GM23248 (cell line): ENCODE measurements at regions not wholly inside any gene's neighbourhood (a gene's known extent, or its start where the extent isn't known, plus 50 kb on each side); places are given as distances from the start of the nearest gene placed in this dataset.

ENCODE experiments used
- DNase-seq: peaks from one replicate; pipeline ENCODE4 v3.0.0-alpha.2; 2015
- H2AFZ ChIP-seq: fragments of 200-600 bp; sonication (generic); 2 replicates; pipeline ENCODE4 v1.6.1; 2016; ENCODE audit warnings: antibody characterized with exemption
- H3F3A ChIP-seq: fragments of 200-600 bp; sonication (generic); 2 replicates; pipeline ENCODE4 v1.6.1; 2016; ENCODE audit warnings: mild to moderate bottlenecking, antibody characterized with exemption, mixed run types; ENCODE audit not compliant: insufficient read depth
- H3K27ac ChIP-seq: fragments of 200-600 bp; sonication (generic); 2 replicates; pipeline ENCODE4 v1.5.1; 2016; ENCODE audit warnings: mild to moderate bottlenecking
- H3K27me3 ChIP-seq: fragments of 200-600 bp; sonication (generic); replicated peaks from 2 replicates; pipeline ENCODE4 v1.6.1; 2016; ENCODE audit warnings: mild to moderate bottlenecking; ENCODE audit not compliant: insufficient read depth
- H3K36me3 ChIP-seq: fragments of 200-600 bp; sonication (generic); 2 replicates; pipeline ENCODE4 v1.6.1; 2016; ENCODE audit warnings: low read depth, mild to moderate bottlenecking
- H3K4me1 ChIP-seq: fragments of 200-600 bp; sonication (generic); 2 replicates; pipeline ENCODE4 v1.6.1; 2016; ENCODE audit warnings: mild to moderate bottlenecking; ENCODE audit not compliant: insufficient read depth
- H3K4me2 ChIP-seq: fragments of 200-600 bp; sonication (generic); one replicate; pipeline ENCODE4 v1.6.1; 2016; ENCODE audit warnings: mild to moderate bottlenecking; ENCODE audit not compliant: unreplicated experiment
- H3K4me3 ChIP-seq: fragments of 200-600 bp; sonication (generic); 2 replicates; pipeline ENCODE4 v1.5.1; 2016; ENCODE audit warnings: mild to moderate bottlenecking
- H3K79me2 ChIP-seq: fragments of 200-600 bp; sonication (generic); 2 replicates; pipeline ENCODE4 v1.6.1; 2016; ENCODE audit warnings: mild to moderate bottlenecking; ENCODE audit not compliant: insufficient read depth
- H3K9ac ChIP-seq: fragments of 200-600 bp; sonication (generic); 2 replicates; pipeline ENCODE4 v1.6.1; 2016; ENCODE audit warnings: mild to moderate bottlenecking
- H3K9me2 ChIP-seq: fragments of 200-600 bp; sonication (generic); 2 replicates; pipeline ENCODE4 v1.6.1; 2016; ENCODE audit warnings: mixed run types, mild to moderate bottlenecking, moderate library complexity; ENCODE audit not compliant: insufficient read depth
- H3K9me3 ChIP-seq: fragments of 200-600 bp; sonication (generic); one replicate; pipeline ENCODE4 v1.6.1; 2017; ENCODE audit warnings: low read depth
- H4K20me1 ChIP-seq: fragments of 200-600 bp; sonication (generic); 2 replicates; pipeline ENCODE4 v1.6.0; 2016; ENCODE audit not compliant: insufficient read depth
- EZH2 ChIP-seq: fragments of 200-600 bp; sonication (generic); IDR thresholded peaks from 2 replicates; pipeline ENCODE4 v1.6.1; 2018; ENCODE audit warnings: antibody characterized with exemption, mild to moderate bottlenecking; ENCODE audit not compliant: insufficient read depth, poor library complexity, severe bottlenecking
- EZH2phosphoT487 ChIP-seq: fragments of 200-600 bp; sonication (generic); IDR thresholded peaks from 2 replicates; pipeline ENCODE4 v1.6.1; 2018; ENCODE audit warnings: antibody characterized with exemption, moderate library complexity, mild to moderate bottlenecking, low read depth; ENCODE audit not compliant: insufficient read depth
- WGBS, 2 experiments: methylation state at CpG; one replicate each; pipeline ENCODE4 v1.1.6; 2015 to 2017; ENCODE audit warnings: low lambda C conversion rate in 2 of 2, low coverage in 1 of 2; ENCODE audit errors: missing lambda C conversion rate in 2 of 2; 5-methylcytosine and 5-hydroxymethylcytosine counted together
- in situ Hi-C: fragments of 300-500 bp; cut with MboI; formaldehyde crosslinking; loops from 2 replicates; pipeline ENCODE4 v1.15.0; 2020

- no peaks in the 10 kb centered on the region for H3K9me2 ChIP-seq
- H3K79me2 ChIP-seq = no peaks in the 10 kb centered on the region
- H3K4me1 ChIP-seq = no peaks in the 10 kb centered on the region
- WGBS, 2 experiments = 71 to 76% methylated on average over 14 of the region's 14 CpGs
- H3K27ac ChIP-seq = no peak overlapping the region
- TF ChIP-seq EZH2phosphoT487 (no peak), EZH2 (no peak)
- no peaks in the 10 kb centered on the region for H3K27me3 ChIP-seq
- H3K9me3 ChIP-seq = no peaks in the 10 kb centered on the region
- H3K36me3 ChIP-seq = no peaks in the 10 kb centered on the region
- no peak overlapping the region for H3K4me2 ChIP-seq
- no peaks in the 10 kb centered on the region for H4K20me1 ChIP-seq
- H3K9ac ChIP-seq = no peak overlapping the region
- H2AFZ ChIP-seq = no peak overlapping the region
- H3K4me3 ChIP-seq = no peak overlapping the region
- in situ Hi-C loops = loop anchor here (10.0 kb wide), 1 partner anchor 753 kb away; no protein-coding TSS in a partner anchor
- no peaks in the 10 kb centered on the region for H3F3A ChIP-seq
- DNase-seq = no peak
Observed at GRCh38 chr14:94682061-94682516, 69.9 kb downstream of the SERPINA3 start.

GRCh38 chr14:94681300-94682060 is 69.3 kb downstream of the SERPINA3 start:
- Histone ChIP-seq H3K4me2 (no peak overlapping the region), H2AFZ (no peak overlapping the region), H3K27ac (no peak overlapping the region), H3K9me3 (no peaks in the 10 kb centered on the region), H4K20me1 (no peaks in the 10 kb centered on the region), H3K79me2 (no peaks in the 10 kb centered on the region), H3K4me3 (no peak overlapping the region), H3K36me3 (no peaks in the 10 kb centered on the region), H3F3A (no peaks in the 10 kb centered on the region), H3K9ac (no peak overlapping the region), H3K4me1 (no peaks in the 10 kb centered on the region), H3K9me2 (no peaks in the 10 kb centered on the region), H3K27me3 (no peaks in the 10 kb centered on the region)
- 78% methylated on average over 15 of the region's 15 CpGs for WGBS, 2 experiments
- TF ChIP-seq EZH2phosphoT487 = no peak
- in situ Hi-C loops = loop anchor here (10.0 kb wide), 1 partner anchor 753 kb away; no protein-coding TSS in a partner anchor
- peak; percentile 78 for DNase-seq

- H3K9me3 ChIP-seq = no peaks in the 10 kb centered on the region
- H3F3A ChIP-seq = no peaks in the 10 kb centered on the region
- in situ Hi-C loops = loop anchor here (10.0 kb wide), 1 partner anchor 754 kb away; no protein-coding TSS in a partner anchor
- no peaks in the 10 kb centered on the region for H4K20me1 ChIP-seq
- H3K27ac ChIP-seq = no peak overlapping the region
- no peaks in the 10 kb centered on the region for H3K4me1 ChIP-seq
- H3K9me2 ChIP-seq = no peaks in the 10 kb centered on the region
- no peak overlapping the region for H2AFZ ChIP-seq
- H3K79me2 ChIP-seq = no peaks in the 10 kb centered on the region
- H3K27me3 ChIP-seq = no peaks in the 10 kb centered on the region
- WGBS, 2 experiments = 71 to 72% methylated on average over 6 of the region's 6 CpGs
- H3K36me3 ChIP-seq = no peaks in the 10 kb centered on the region
- TF ChIP-seq EZH2phosphoT487 (no peak), EZH2 (no peak)
- no peak overlapping the region for H3K4me2 ChIP-seq
- no peak overlapping the region for H3K4me3 ChIP-seq
- no peak overlapping the region for H3K9ac ChIP-seq
- no peak for DNase-seq
Observed at GRCh38 chr14:94680862-94681288, 68.7 kb downstream of the SERPINA3 start.

GRCh38 chr14:94679937-94680861 is 68.0 kb downstream of the SERPINA3 start:
- no peak overlapping the region for H3K9ac ChIP-seq
- H3K4me2 ChIP-seq = no peak overlapping the region
- in situ Hi-C loops = loop anchor here (10.0 kb wide), 1 partner anchor 755 kb away; no protein-coding TSS in a partner anchor
- no peaks in the 10 kb centered on the region for H3K36me3 ChIP-seq
- no peaks in the 10 kb centered on the region for H3K27me3 ChIP-seq
- no peaks in the 10 kb centered on the region for H3K4me1 ChIP-seq
- no peak overlapping the region for H3K4me3 ChIP-seq
- H3K9me2 ChIP-seq = no peaks in the 10 kb centered on the region
- H4K20me1 ChIP-seq = no peaks in the 10 kb centered on the region
- DNase-seq = no peak
- no peaks in the 10 kb centered on the region for H3K79me2 ChIP-seq
- 38 to 40% methylated on average over 19 of the region's 19 CpGs for WGBS, 2 experiments
- no peak overlapping the region for H3K27ac ChIP-seq
- H3K9me3 ChIP-seq = no peaks in the 10 kb centered on the region
- TF ChIP-seq EZH2 (no peak), EZH2phosphoT487 (no peak)
- H2AFZ ChIP-seq = no peak overlapping the region
- H3F3A ChIP-seq = no peaks in the 10 kb centered on the region
